ENCODE measurements at regions not wholly inside any gene's neighbourhood (a gene's known extent, or its start where the extent isn't known, plus 50 kb on each side); places are given as distances from the start of the nearest gene placed in this dataset.
"Not testable (repeated sequence)": the region's sequence is repeated elsewhere in the genome, so short reads cannot be mapped to it uniquely, and the experiment has no call there.

GRCh38 chr2:199552141-199552540 lies 94.4 kb upstream of the SATB2 start:
- Mint-ChIP-seq H3K27me3 (no peaks in the 10 kb centered on the region), H3K27ac (no peak overlapping the region), H3K4me1 (ENCODE audit: unreplicated experiment) (no peaks in the 10 kb centered on the region), H3K36me3 (no peaks in the 10 kb centered on the region), H3K4me3 (no peak overlapping the region), H3K9me3 (peaks cover 4% of the 10 kb centered on the region)
- TF ChIP-seq CTCF (conservative IDR thresholded peaks at IDR 0.05) = no peak
- no peak for DNase-seq (ENCODE audit: extremely low spot score, unreplicated experiment)

- Mint-ChIP-seq H3K27me3 (no peaks in the 10 kb centered on the region), H3K27ac (no peak overlapping the region), H3K9me3 (no peaks in the 10 kb centered on the region), H3K36me3 (no peaks in the 10 kb centered on the region), H3K4me1 (ENCODE audit: unreplicated experiment) (no peaks in the 10 kb centered on the region), H3K4me3 (no peak overlapping the region)
- DNase-seq (ENCODE audit: extremely low spot score, unreplicated experiment) = no peak
- TF ChIP-seq CTCF (conservative IDR thresholded peaks at IDR 0.05) = no peak
Measured at GRCh38 chr2:199543606-199544172, 86.0 kb upstream of the SATB2 start.

- no peak overlapping the region for H3K27ac Mint-ChIP-seq
- peaks cover 6% of the 10 kb centered on the region for H3K9me3 Mint-ChIP-seq
- no peak for DNase-seq (ENCODE audit: extremely low spot score, unreplicated experiment)
- H3K27me3 Mint-ChIP-seq = no peaks in the 10 kb centered on the region
- no peak for TF ChIP-seq CTCF (conservative IDR thresholded peaks at IDR 0.05)
- H3K36me3 Mint-ChIP-seq = no peaks in the 10 kb centered on the region
- H3K4me3 Mint-ChIP-seq = no peak overlapping the region
- no peaks in the 10 kb centered on the region for H3K4me1 Mint-ChIP-seq (ENCODE audit: unreplicated experiment)
Measured at GRCh38 chr2:199535445-199536177, 77.9 kb upstream of the SATB2 start.

GRCh38 chr2:199533873-199534272 lies 76.1 kb upstream of the SATB2 start:
- not testable (repeated sequence) for H3K27ac Mint-ChIP-seq; DNase-seq (ENCODE audit: extremely low spot score, unreplicated experiment); H3K36me3 Mint-ChIP-seq; H3K27me3 Mint-ChIP-seq; H3K9me3 Mint-ChIP-seq; H3K4me3 Mint-ChIP-seq; H3K4me1 Mint-ChIP-seq (ENCODE audit: unreplicated experiment)

- Mint-ChIP-seq H3K27ac (no peak overlapping the region), H3K4me3 (no peak overlapping the region), H3K27me3 (no peaks in the 10 kb centered on the region), H3K4me1 (ENCODE audit: unreplicated experiment) (no peaks in the 10 kb centered on the region), H3K9me3 (peaks cover 5% of the 10 kb centered on the region), H3K36me3 (no peaks in the 10 kb centered on the region)
- DNase-seq (ENCODE audit: extremely low spot score, unreplicated experiment) = no peak
- TF ChIP-seq CTCF (conservative IDR thresholded peaks at IDR 0.05) = no peak
Measured at GRCh38 chr2:199527071-199527470, 69.3 kb upstream of the SATB2 start.

GRCh38 chr2:199524689-199525574 lies 67.2 kb upstream of the SATB2 start:
- no peak for TF ChIP-seq CTCF (conservative IDR thresholded peaks at IDR 0.05)

More at GRCh38 chr2:199524689-199525574, 67.2 kb upstream of the SATB2 start:
- H3K4me3 Mint-ChIP-seq = no peak overlapping the region
- DNase-seq (ENCODE audit: extremely low spot score, unreplicated experiment) = no peak
- no peaks in the 10 kb centered on the region for H3K36me3 Mint-ChIP-seq
- no peak overlapping the region for H3K27ac Mint-ChIP-seq
- no peaks in the 10 kb centered on the region for H3K4me1 Mint-ChIP-seq (ENCODE audit: unreplicated experiment)
- no peaks in the 10 kb centered on the region for H3K27me3 Mint-ChIP-seq
- no peaks in the 10 kb centered on the region for H3K9me3 Mint-ChIP-seq
